ENCODE measurements at regions not wholly inside any gene's neighbourhood (a gene's known extent, or its start where the extent isn't known, plus 50 kb on each side); places are given as distances from the start of the nearest gene placed in this dataset.

DNA sequence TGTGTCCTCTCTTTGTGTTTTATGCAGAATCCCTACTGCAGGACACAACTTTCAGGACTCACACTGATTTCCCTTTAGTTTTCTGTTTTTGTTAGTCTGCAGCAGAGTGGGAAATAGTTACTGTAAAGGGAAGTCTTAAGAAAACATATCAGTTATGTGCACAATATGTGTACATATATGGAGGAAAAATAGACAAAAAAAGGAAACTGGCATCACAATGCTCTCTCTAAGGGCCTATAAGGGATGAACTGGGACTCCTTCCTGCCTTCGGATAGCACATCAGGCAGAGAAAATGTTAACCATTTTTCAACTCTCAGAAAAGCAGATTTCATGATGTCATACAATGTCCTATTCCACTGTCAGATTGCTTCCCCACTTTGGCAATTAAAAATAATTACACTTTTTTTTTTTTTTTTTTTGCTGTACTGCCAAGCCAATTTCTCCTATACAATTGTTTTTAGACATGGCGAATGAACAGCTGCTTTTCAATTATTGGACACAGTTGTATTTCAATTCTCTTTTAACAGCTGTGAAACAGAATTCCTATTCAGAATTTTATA lies 112.5 kb upstream of the KCNJ16 start:
- Histone ChIP-seq H3K4me2 (ENCODE audit: low read length) (no peak overlapping the region), H3K27ac (ENCODE audit: low read length) (no peak overlapping the region)
- TF ChIP-seq TAF1 (IDR thresholded peaks at IDR 0.05; ENCODE audit: low read depth), result no peak
- TF ChIP-seq MXI1 (conservative IDR thresholded peaks at IDR 0.05; ENCODE audit: poor library complexity, severe bottlenecking), result no peak
- no peak for TF ChIP-seq EP300 (conservative IDR thresholded peaks at IDR 0.05; ENCODE audit: poor library complexity, severe bottlenecking)
- no peak for TF ChIP-seq EZH2 (IDR thresholded peaks at IDR 0.05; ENCODE audit: borderline replicate concordance, insufficient read depth, low read length, poor library complexity, severe bottlenecking)
- TF ChIP-seq, protein P1, sequence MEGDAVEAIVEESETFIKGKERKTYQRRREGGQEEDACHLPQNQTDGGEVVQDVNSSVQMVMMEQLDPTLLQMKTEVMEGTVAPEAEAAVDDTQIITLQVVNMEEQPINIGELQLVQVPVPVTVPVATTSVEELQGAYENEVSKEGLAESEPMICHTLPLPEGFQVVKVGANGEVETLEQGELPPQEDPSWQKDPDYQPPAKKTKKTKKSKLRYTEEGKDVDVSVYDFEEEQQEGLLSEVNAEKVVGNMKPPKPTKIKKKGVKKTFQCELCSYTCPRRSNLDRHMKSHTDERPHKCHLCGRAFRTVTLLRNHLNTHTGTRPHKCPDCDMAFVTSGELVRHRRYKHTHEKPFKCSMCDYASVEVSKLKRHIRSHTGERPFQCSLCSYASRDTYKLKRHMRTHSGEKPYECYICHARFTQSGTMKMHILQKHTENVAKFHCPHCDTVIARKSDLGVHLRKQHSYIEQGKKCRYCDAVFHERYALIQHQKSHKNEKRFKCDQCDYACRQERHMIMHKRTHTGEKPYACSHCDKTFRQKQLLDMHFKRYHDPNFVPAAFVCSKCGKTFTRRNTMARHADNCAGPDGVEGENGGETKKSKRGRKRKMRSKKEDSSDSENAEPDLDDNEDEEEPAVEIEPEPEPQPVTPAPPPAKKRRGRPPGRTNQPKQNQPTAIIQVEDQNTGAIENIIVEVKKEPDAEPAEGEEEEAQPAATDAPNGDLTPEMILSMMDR (IDR thresholded peaks at IDR 0.05; ENCODE audit: poor library complexity, severe bottlenecking), result no peak
- TF ChIP-seq, protein P2, sequence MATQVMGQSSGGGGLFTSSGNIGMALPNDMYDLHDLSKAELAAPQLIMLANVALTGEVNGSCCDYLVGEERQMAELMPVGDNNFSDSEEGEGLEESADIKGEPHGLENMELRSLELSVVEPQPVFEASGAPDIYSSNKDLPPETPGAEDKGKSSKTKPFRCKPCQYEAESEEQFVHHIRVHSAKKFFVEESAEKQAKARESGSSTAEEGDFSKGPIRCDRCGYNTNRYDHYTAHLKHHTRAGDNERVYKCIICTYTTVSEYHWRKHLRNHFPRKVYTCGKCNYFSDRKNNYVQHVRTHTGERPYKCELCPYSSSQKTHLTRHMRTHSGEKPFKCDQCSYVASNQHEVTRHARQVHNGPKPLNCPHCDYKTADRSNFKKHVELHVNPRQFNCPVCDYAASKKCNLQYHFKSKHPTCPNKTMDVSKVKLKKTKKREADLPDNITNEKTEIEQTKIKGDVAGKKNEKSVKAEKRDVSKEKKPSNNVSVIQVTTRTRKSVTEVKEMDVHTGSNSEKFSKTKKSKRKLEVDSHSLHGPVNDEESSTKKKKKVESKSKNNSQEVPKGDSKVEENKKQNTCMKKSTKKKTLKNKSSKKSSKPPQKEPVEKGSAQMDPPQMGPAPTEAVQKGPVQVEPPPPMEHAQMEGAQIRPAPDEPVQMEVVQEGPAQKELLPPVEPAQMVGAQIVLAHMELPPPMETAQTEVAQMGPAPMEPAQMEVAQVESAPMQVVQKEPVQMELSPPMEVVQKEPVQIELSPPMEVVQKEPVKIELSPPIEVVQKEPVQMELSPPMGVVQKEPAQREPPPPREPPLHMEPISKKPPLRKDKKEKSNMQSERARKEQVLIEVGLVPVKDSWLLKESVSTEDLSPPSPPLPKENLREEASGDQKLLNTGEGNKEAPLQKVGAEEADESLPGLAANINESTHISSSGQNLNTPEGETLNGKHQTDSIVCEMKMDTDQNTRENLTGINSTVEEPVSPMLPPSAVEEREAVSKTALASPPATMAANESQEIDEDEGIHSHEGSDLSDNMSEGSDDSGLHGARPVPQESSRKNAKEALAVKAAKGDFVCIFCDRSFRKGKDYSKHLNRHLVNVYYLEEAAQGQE (IDR thresholded peaks at IDR 0.05; ENCODE audit: borderline replicate concordance), result no peak
- TF ChIP-seq SMC3 (conservative IDR thresholded peaks at IDR 0.05; ENCODE audit: poor library complexity), result no peak
- TF ChIP-seq POLR2AphosphoS5 (IDR thresholded peaks at IDR 0.05), result no peak
- TF ChIP-seq RAD21 (conservative IDR thresholded peaks at IDR 0.05), result no peak

GRCh38 chr17:69967910-69968411 lies 107.1 kb upstream of the KCNJ16 start:
- Histone ChIP-seq H3K9me2 (ENCODE audit: insufficient read depth, low read length) (no peaks in the 10 kb centered on the region), H3K79me2 (replicated peaks; ENCODE audit: insufficient read depth, low read length) (no peaks in the 10 kb centered on the region), H3K27ac (ENCODE audit: low read length) (no peak overlapping the region), H3K4me3 (ENCODE audit: low read length) (no peak overlapping the region), H3K36me3 (ENCODE audit: insufficient read depth, low read length) (no peaks in the 10 kb centered on the region), H3F3A (ENCODE audit: insufficient read depth, low read length, poor library complexity, severe bottlenecking) (no peaks in the 10 kb centered on the region), H4K20me1 (ENCODE audit: insufficient read depth) (no peaks in the 10 kb centered on the region), H3K4me2 (ENCODE audit: low read length) (no peak overlapping the region), H2AFZ (ENCODE audit: low read depth, low read length) (no peak overlapping the region), H3K27me3 (ENCODE audit: insufficient read depth, low read depth, low read length) (no peaks in the 10 kb centered on the region), H3K9me3 (ENCODE audit: low read length) (peaks cover 5% of the 10 kb centered on the region), H3K9ac (ENCODE audit: low read length) (no peak overlapping the region)
- TF ChIP-seq EZH2 (IDR thresholded peaks at IDR 0.05; ENCODE audit: borderline replicate concordance, insufficient read depth, low read length, poor library complexity, severe bottlenecking) (no peak), MXI1 (conservative IDR thresholded peaks at IDR 0.05; ENCODE audit: poor library complexity, severe bottlenecking) (no peak), RAD21 (conservative IDR thresholded peaks at IDR 0.05) (no peak), TAF1 (IDR thresholded peaks at IDR 0.05; ENCODE audit: low read depth) (no peak), EP300 (conservative IDR thresholded peaks at IDR 0.05; ENCODE audit: poor library complexity, severe bottlenecking) (no peak), SMC3 (conservative IDR thresholded peaks at IDR 0.05; ENCODE audit: poor library complexity) (no peak), POLR2AphosphoS5 (IDR thresholded peaks at IDR 0.05) (no peak)
- TF ChIP-seq, protein P1 (IDR thresholded peaks at IDR 0.05; ENCODE audit: poor library complexity, severe bottlenecking), result no peak
- TF ChIP-seq, protein P2 (IDR thresholded peaks at IDR 0.05; ENCODE audit: borderline replicate concordance), result no peak

More for the DNA sequence above, 112.5 kb upstream of the KCNJ16 start:
- no peak overlapping the region for H3K4me3 ChIP-seq (ENCODE audit: low read length)
- no peaks in the 10 kb centered on the region for H3F3A ChIP-seq (ENCODE audit: insufficient read depth, low read length, poor library complexity, severe bottlenecking)
- no peaks in the 10 kb centered on the region for H4K20me1 ChIP-seq (ENCODE audit: insufficient read depth)
- no peak overlapping the region for H3K9ac ChIP-seq (ENCODE audit: low read length)
- H2AFZ ChIP-seq (ENCODE audit: low read depth, low read length), result no peak overlapping the region
- no peaks in the 10 kb centered on the region for H3K27me3 ChIP-seq (ENCODE audit: insufficient read depth, low read depth, low read length)
- H3K36me3 ChIP-seq (ENCODE audit: insufficient read depth, low read length), result no peaks in the 10 kb centered on the region
- H3K9me3 ChIP-seq (ENCODE audit: low read length), result peaks cover 5% of the 10 kb centered on the region
- H3K9me2 ChIP-seq (ENCODE audit: insufficient read depth, low read length), result no peaks in the 10 kb centered on the region
- no peaks in the 10 kb centered on the region for H3K79me2 ChIP-seq (replicated peaks; ENCODE audit: insufficient read depth, low read length)
